ENCODE measurements at regions not wholly inside any gene's neighbourhood (a gene's known extent, or its start where the extent isn't known, plus 50 kb on each side); places are given as distances from the start of the nearest gene placed in this dataset.
"Not testable (repeated sequence)": the region's sequence is repeated elsewhere in the genome, so short reads cannot be mapped to it uniquely, and the experiment has no call there.

DNA sequence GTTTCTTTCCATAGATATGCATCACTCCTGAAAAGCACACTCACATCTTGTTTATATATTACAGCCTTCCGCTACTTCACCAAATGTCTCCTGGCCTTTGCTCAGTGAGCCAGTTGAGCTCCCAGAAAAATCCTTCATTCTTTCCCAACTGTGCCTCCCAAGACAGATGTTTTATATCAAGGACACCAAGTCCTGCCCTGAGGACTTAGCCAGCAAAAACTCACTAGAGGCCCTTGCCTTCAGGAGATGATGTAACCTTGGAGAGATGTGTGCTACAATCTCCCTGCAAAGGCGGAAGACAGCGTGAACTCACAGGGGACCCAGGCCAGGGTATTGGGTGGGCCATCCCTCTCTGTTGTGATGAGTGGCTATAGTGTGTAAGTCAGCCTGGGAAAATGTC lies 86.1 kb upstream of the CTAGE1 start:
- DNase-seq: no peak

- DNase-seq: no peak
Measured at GRCh38 chr18:22504251-22505030, 86.7 kb upstream of the CTAGE1 start.

DNA sequence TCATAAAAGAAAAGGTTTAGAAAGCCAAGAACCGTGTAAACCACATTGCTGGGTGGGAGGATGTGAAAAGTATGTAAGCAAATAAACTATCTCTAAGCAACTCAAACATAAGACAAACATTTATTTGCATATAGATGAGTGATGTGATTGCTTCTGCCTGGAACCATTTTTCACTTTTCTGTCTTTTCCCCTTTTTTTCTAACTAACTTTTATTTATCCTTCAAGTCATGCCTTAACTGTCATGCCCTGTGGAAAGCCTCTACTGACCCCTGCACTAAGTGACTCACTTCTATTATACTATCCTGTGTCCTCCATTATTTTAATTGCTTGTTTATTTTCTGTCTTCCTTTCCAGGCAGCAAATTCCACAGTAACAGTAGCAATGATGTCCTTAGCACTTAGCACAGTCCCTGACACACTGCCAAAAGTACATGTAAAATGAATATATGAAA lies 87.5 kb upstream of the CTAGE1 start:
- DNase-seq: no peak

- DNase-seq: no peak
Measured at GRCh38 chr18:22507055-22507454, 89.3 kb upstream of the CTAGE1 start.

GRCh38 chr18:22509423-22509822 lies 91.7 kb upstream of the CTAGE1 start:
- no peak for DNase-seq

DNA sequence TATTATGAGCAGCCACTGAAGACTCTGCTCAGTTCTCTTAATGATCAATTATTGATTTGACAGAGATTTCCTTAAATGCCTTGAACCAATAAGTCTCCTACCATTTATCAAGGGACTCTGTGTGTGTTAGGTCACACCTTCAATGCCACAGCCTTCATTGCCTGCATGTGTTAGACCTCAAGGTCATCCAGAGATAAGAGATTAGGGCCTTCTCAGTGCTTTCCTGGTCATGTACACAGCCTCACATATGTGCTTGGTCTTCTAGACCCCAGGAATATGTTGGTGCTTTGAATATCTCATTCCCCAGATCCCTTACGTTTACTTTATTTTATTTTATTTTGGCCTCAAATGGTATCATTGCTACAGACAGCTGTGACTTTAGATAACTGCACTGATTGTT lies 93.0 kb upstream of the CTAGE1 start:
- no peak for DNase-seq

GRCh38 chr18:22513721-22514481 lies 96.2 kb upstream of the CTAGE1 start:
- DNase-seq: no peak

DNA sequence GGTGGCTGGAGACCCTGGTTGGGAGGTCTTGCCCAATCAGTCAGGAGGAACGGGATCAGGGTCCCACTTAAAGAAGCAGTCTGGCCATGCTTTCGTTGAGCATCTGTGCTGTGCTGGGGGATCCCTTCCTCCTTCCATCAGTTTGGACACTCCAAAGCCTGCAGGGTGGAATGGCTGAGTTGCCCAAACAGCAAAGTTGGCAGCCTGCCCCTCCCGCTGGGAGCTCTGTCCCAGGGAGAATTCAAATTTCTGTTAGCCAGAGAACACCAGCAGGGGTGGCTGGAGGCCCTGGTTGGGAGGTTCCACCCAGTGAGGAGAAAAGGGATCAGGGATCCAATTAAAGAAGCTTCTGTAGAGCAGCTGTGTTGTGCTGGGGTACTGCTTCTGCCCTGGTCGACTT lies 96.9 kb upstream of the CTAGE1 start:
- no peak for DNase-seq

DNA sequence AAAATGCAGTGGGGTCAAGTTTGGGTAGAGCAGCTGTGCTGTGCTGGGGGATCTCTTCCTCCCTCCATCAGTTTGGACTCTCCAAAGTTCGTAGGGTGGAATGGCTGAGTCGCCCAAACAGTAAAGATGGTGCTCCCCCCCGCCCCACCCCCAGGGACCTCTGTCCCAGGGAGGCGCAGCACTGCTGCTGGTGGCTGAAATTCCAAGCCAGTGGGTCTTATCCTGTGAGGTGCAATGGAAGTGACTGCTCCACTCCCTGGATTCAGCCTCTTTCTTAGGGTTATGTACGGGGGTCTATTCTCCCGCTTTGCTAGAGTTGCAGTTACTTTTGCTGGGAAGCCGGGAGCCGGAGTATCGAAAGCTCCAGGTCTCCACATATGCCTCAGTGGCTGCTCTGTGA lies 97.5 kb upstream of the CTAGE1 start:
- no peak for DNase-seq

DNA sequence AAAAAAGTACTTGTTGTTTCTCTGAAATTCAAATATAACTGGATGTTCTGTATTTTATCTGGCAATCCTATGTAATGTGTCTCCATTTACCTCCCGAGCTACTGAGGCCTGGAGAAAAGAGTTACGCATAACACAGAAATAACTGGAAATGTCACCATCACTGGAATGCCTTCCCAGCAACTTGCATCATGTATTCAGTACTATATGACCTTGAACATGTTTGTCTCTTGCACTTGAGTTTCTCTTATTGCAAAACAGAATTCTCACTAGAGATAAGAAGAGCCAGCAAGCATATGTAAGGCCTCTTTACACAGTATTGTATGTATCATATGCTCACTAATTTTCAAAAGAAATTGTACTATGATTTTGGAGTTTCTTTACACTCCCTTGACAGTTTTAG lies 99.6 kb upstream of the CTAGE1 start:
- no peak for DNase-seq

DNA sequence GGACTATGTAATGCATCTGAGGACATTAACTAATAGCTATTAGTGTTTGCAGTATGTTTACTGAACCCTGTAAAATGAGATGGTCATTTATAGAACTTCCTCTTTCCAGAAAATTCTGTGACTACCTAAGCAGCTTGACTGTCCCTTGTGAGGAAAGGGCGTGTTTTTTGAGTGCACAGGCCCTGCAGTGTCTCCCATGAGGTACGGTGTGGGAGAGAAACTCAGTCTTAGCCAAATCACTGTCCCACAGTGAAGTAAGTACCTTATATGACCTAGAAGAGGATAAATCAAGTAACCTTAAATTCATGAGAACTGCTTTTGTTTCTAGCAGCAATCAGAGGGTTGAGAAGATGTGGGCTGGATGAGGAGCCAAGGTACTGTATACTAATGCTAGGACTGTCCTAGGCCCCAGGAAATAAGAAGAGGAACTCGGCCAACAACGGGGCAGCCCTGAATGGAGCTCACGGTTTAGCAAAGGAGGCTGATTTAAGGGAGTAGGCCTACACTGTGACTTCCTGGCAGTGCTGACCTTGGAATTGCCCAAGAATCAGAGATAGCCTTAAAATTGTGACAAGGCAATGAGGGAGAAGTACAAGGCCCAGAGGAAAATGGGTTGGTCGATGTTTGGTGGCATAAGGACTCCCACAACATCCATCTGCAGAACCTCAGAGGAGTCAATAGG lies 103.5 kb upstream of the CTAGE1 start:
- no peak for DNase-seq

DNA sequence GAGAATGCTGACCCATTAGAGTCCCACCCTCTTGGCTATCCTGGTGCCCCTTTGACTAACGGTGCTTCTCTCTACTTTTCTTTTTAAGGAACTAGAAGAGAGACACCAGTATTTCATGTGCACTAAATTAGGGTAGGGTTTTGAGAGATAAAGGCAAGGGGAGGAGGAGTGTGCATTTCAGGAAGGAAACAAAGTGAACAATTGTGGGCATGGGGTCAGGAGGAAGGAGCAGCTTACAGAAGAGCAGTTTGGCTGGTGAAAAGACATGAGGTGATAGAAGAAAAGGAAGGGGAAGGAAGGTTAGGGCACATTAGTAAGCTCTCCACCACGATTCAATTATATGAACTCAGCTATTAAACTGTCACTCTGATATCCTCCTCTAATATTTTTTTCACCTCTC lies 105.8 kb upstream of the CTAGE1 start:
- DNase-seq: no peak

DNA sequence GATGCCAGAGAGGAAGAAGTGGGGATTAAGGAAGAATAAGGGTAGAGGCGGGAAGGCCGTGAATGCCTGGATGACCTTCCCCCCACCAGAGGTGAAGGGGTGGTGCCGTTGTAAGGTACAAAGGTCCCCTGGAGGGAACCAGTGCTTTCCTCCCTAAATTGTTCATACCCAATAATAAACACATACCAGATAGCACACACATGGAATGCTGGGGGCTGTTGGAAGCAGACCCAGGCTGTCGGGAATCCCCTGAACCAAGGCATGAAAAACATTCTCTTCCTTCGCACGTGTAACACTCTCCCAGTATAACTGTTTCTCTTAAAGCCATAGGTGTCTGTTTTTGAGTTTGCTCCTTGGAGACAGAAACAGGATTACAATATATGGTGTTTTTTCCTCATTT lies 107.1 kb upstream of the CTAGE1 start:
- DNase-seq: no peak

DNA sequence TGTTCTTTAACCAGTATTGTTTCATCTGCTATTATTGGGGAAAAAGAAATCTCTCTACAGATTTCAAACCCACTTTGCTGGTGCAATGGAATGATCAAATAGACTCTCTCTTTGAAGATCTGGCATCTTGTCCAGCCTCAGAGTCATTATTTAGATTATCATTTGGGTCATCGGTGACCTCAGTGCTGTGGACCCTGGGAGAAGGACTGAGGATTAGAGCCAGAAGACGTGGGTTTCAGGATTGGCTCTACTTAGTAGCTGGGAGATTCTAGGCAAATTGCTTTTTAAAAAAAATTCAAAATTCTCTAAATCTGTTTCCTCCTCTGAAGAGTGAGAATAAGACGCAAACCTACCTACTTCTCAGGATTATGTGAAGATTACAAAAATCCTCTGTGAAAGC lies 107.6 kb upstream of the CTAGE1 start:
- DNase-seq: no peak

DNA sequence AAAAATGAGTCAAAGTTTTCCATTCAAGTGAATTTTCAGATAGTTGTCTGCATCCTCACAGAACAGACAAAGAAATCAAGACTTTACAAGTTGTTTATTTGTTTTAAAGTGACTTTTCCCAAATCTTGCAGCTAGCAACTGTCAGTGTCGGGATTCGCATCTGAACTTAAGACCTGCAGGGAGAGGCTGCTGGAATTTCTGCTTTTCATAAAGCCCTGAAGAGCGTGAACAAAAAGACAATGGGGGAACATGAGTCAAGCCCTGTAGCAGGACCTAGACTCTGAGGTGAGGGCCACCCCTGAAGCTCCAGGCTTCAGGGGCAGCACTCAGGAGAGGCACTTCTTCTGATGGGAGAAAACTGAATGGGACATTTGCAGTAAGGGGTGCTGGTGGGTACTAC lies 108.2 kb upstream of the CTAGE1 start:
- DNase-seq: no peak

GRCh38 chr18:22528291-22528690 lies 110.6 kb upstream of the CTAGE1 start:
- DNase-seq: no peak

DNA sequence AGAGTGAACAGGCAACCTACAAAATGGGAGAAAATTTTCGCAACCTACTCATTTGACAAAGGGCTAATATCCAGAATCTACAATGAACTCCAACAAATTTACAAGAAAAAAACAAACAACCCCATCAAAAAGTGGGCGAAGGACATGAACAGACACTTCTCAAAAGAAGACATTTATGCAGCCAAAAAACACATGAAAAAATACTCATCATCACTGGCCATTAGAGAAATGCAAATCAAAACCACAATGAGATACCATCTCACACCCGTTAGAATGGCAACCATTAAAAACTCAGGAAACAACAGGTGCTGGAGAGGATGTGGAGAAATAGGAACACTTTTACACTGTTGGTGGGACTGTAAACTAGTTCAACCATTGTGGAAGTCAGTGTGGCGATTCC lies 117.0 kb upstream of the CTAGE1 start:
- not testable (repeated sequence) for DNase-seq

GRCh38 chr18:22536558-22536957 lies 118.8 kb upstream of the CTAGE1 start:
- no peak for DNase-seq

DNA sequence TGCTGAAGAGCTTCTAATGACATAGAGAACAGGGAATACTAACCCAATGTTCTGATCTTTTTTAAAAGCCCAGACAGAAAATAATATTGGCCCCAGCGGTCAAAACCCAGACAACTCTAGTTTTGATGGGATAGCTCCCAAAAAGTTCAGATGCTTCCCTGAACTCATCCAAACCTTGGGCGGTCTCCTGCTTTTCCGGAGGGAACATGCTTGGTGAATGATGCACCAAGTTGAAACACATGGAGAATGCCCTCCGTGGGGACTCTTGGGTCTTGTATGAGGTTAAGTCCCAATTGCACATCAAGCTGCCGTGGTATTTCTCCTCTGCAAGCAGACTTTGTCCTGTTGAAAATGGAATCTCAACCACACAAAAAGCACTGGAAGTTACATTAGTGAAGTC lies 120.7 kb upstream of the CTAGE1 start:
- no peak for DNase-seq

DNA sequence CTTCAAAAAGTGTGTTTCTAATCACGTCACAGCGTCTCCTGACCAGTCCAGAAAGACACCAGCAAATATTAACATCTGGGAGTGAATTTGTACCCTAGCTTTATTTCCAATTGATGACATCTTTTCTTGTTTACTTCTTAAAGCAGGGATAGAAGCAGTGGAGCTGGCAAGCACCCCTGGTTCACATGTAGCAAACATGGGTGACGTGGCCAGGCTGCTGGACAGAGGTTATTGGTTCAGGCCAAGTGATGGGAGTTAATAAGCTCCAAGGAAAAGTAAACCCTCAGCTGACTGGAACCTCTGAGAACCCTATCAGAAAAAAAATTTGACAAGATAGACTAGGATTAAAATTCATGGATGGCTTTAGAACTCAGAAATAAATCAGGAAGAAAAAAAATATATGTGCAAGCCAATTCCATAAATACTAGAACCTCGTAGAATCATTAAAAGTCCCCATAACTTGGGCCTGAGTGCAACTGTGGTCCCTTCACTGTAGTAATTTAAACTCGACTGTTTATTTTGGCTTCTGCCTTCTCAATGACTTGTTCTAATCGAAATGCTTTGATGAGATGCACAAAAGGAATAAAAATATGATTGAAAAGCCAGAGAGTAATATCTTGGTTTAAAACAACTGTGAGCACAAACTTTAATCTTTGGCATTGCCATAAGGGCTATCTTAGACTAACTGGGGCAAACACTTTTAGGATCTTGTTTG lies 121.5 kb upstream of the CTAGE1 start:
- no peak for DNase-seq

GRCh38 chr18:22541232-22541631 lies 123.5 kb upstream of the CTAGE1 start:
- DNase-seq: no peak

GRCh38 chr18:22542406-22542835 lies 124.7 kb upstream of the CTAGE1 start:
- peak in 1 of 56 donors; percentile 1 for DNase-seq
